Retinal pigment epithelial cell (primary cell): ENCODE measurements at regions not wholly inside any gene's neighbourhood (a gene's known extent, or its start where the extent isn't known, plus 50 kb on each side); places are given as distances from the start of the nearest gene placed in this dataset.

Experiments
- DNase-seq: peaks from one replicate; pipeline ENCODE4 v3.0.0-alpha.2; 2010; ENCODE audit warnings: low read depth
- H3K4me3 ChIP-seq: 2 replicates; pipeline ENCODE4 v1.5.1; 2011; ENCODE audit warnings: mild to moderate bottlenecking, low read length, control low read depth, moderate library complexity
- TF ChIP-seq, protein P1 (sequence below): conservative IDR thresholded peaks from 2 replicates; pipeline ENCODE4 v1.5.1; 2011; ENCODE audit warnings: low read depth, low read length, control low read depth, inconsistent platforms

DNA sequence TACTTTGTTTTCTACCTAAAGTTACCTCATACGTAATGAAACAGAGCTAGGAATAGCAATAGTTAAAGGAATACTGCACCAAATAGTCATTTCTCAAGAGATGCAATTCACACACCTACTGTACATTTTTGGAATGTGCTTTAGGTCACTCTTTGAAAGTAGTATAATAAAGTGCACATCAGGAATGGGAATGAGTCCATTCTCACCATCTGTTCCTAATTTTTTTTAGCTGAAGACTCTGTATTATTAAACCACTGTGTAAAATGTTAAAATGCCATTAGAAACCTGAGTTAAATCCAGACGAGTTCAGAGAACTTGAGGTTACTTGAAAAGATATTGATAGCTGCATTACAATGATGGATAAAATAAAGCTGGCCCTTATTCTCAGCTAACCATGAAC is 51.9 kb upstream of the EPHA7 start:
- DNase-seq: no peak
- H3K4me3 ChIP-seq: no peak overlapping the region
- TF ChIP-seq, protein P1, sequence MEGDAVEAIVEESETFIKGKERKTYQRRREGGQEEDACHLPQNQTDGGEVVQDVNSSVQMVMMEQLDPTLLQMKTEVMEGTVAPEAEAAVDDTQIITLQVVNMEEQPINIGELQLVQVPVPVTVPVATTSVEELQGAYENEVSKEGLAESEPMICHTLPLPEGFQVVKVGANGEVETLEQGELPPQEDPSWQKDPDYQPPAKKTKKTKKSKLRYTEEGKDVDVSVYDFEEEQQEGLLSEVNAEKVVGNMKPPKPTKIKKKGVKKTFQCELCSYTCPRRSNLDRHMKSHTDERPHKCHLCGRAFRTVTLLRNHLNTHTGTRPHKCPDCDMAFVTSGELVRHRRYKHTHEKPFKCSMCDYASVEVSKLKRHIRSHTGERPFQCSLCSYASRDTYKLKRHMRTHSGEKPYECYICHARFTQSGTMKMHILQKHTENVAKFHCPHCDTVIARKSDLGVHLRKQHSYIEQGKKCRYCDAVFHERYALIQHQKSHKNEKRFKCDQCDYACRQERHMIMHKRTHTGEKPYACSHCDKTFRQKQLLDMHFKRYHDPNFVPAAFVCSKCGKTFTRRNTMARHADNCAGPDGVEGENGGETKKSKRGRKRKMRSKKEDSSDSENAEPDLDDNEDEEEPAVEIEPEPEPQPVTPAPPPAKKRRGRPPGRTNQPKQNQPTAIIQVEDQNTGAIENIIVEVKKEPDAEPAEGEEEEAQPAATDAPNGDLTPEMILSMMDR: no peak
